Lower leg skin (tissue), 3 donors: ENCODE measurements at regions not wholly inside any gene's neighbourhood (a gene's known extent, or its start where the extent isn't known, plus 50 kb on each side); places are given as distances from the start of the nearest gene placed in this dataset.

Source experiments
- CTCF ChIP-seq, 3 donors: fragments of 450-650 bp; IDR thresholded peaks; one replicate each; pipeline ENCODE4 v1.5.1; 2016; ENCODE audit warnings: antibody characterized with exemption in 3 of 3, mild to moderate bottlenecking in 3 of 3, moderate library complexity in 2 of 3
- POLR2A ChIP-seq, 2 donors: fragments of 450-650 bp; IDR thresholded peaks; one replicate each; pipeline ENCODE4 v1.6.1; 2016 to 2017; ENCODE audit warnings: antibody characterized with exemption in 2 of 2, mild to moderate bottlenecking in 1 of 2, moderate library complexity in 1 of 2

- no peak for TF ChIP-seq CTCF (IDR thresholded peaks at IDR 0.05)
- TF ChIP-seq POLR2A (IDR thresholded peaks at IDR 0.05): no peak
Measured at GRCh38 chr2:240244543-240244942, 104.1 kb upstream of the OTOS start.
